Hepatocyte (in vitro differentiated cells): ENCODE measurements at regions not wholly inside any gene's neighbourhood (a gene's known extent, or its start where the extent isn't known, plus 50 kb on each side); places are given as distances from the start of the nearest gene placed in this dataset.

Experiments
- DNase-seq: peaks from one replicate; pipeline ENCODE4 v3.0.0-alpha.2; 2016; ENCODE audit warnings: low spot score
- H2AFZ ChIP-seq: fragments of 200-600 bp; sonication (generic); 2 replicates; pipeline ENCODE4 v1.6.0; 2016; ENCODE audit warnings: antibody characterized with exemption, mild to moderate bottlenecking
- H3K27ac ChIP-seq: fragments of 200-600 bp; sonication (generic); 2 replicates; pipeline ENCODE4 v1.5.1; 2016; ENCODE audit warnings: mild to moderate bottlenecking
- H3K27me3 ChIP-seq: fragments of 200-600 bp; sonication (generic); 2 replicates; pipeline ENCODE4 v1.6.1; 2016
- H3K36me3 ChIP-seq: fragments of 200-600 bp; sonication (generic); replicated peaks from 2 replicates; pipeline ENCODE4 v1.5.1; 2016; ENCODE audit warnings: low read depth; ENCODE audit not compliant: insufficient read depth
- H3K4me1 ChIP-seq: fragments of 200-600 bp; sonication (generic); 2 replicates; pipeline ENCODE4 v1.5.1; 2016; ENCODE audit warnings: mild to moderate bottlenecking, moderate library complexity; ENCODE audit not compliant: insufficient read depth
- H3K4me2 ChIP-seq: fragments of 200-600 bp; sonication (generic); 2 replicates; pipeline ENCODE4 v1.6.0; 2016
- H3K4me3 ChIP-seq: fragments of 200-600 bp; sonication (generic); 2 replicates; pipeline ENCODE4 v1.5.1; 2016; ENCODE audit warnings: mild to moderate bottlenecking
- H3K79me2 ChIP-seq: fragments of 200-600 bp; sonication (generic); 2 replicates; pipeline ENCODE4 v1.6.0; 2017; ENCODE audit warnings: mild to moderate bottlenecking
- H3K9me2 ChIP-seq: fragments of 200-600 bp; sonication (generic); replicated peaks from 2 replicates; pipeline ENCODE4 v1.6.0; 2017; ENCODE audit warnings: mild to moderate bottlenecking; ENCODE audit not compliant: insufficient read depth
- H3K9me3 ChIP-seq: fragments of 200-600 bp; sonication (generic); 2 replicates; pipeline ENCODE4 v1.5.1; 2016; ENCODE audit warnings: low read depth, mild to moderate bottlenecking
- H4K20me1 ChIP-seq: fragments of 200-600 bp; sonication (generic); 2 replicates; pipeline ENCODE4 v1.6.0; 2016; ENCODE audit warnings: mild to moderate bottlenecking; ENCODE audit not compliant: insufficient read depth, poor library complexity, severe bottlenecking
- EZH2 ChIP-seq: fragments of 200-600 bp; sonication (generic); IDR thresholded peaks from 2 replicates; pipeline ENCODE4 v1.6.1; 2016; ENCODE audit warnings: antibody characterized with exemption, mild to moderate bottlenecking, borderline replicate concordance
- EZH2phosphoT487 ChIP-seq: fragments of 200-600 bp; sonication (generic); IDR thresholded peaks from one replicate; pipeline ENCODE4 v1.6.1; 2018; ENCODE audit warnings: antibody characterized with exemption, mild to moderate bottlenecking, low read depth, moderate library complexity; ENCODE audit not compliant: unreplicated experiment, severe bottlenecking
- WGBS: methylation state at CpG from one replicate; pipeline ENCODE4 v1.1.6; 2016; ENCODE audit warnings: low lambda C conversion rate; ENCODE audit errors: missing lambda C conversion rate; 5-methylcytosine and 5-hydroxymethylcytosine counted together
- TF ChIP-seq, protein P1 (sequence below): fragments of 200-600 bp; sonication (generic); IDR thresholded peaks from 2 replicates; pipeline ENCODE4 v1.5.1; 2016; ENCODE audit warnings: antibody characterized with exemption, mild to moderate bottlenecking; ENCODE audit not compliant: poor library complexity

DNA sequence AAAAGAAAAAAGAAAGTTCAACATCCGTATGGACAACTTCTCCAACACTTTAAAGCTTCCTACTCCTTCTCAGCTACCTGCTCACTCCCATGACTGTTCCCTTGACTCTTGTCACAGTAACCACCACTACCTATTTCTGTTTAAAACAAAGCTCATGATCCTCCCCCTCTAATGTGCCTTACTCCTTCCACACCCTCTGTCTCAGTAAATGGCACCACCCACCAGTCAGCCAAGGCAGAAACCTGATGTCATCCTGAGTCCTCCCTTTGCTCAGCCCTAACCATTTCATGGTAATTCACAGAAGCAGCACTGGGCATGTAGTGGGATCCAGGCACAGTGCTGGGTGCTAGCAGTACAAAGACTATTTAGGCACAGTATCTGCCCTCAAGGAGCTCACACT, 63.0 kb upstream of the PPM1J start:
- Histone ChIP-seq H3K36me3 (no peaks in the 10 kb centered on the region), H4K20me1 (no peaks in the 10 kb centered on the region), H2AFZ (no peak overlapping the region), H3K27me3 (no peaks in the 10 kb centered on the region), H3K27ac (no peak overlapping the region), H3K4me2 (no peak overlapping the region), H3K9me2 (no peaks in the 10 kb centered on the region), H3K79me2 (no peaks in the 10 kb centered on the region), H3K4me1 (no peaks in the 10 kb centered on the region), H3K4me3 (no peak overlapping the region), H3K9me3 (no peaks in the 10 kb centered on the region)
- WGBS = 86% methylated on average over 1 of the region's 1 CpG
- DNase-seq = no peak
- no peak for TF ChIP-seq EZH2phosphoT487
- TF ChIP-seq, protein P1, sequence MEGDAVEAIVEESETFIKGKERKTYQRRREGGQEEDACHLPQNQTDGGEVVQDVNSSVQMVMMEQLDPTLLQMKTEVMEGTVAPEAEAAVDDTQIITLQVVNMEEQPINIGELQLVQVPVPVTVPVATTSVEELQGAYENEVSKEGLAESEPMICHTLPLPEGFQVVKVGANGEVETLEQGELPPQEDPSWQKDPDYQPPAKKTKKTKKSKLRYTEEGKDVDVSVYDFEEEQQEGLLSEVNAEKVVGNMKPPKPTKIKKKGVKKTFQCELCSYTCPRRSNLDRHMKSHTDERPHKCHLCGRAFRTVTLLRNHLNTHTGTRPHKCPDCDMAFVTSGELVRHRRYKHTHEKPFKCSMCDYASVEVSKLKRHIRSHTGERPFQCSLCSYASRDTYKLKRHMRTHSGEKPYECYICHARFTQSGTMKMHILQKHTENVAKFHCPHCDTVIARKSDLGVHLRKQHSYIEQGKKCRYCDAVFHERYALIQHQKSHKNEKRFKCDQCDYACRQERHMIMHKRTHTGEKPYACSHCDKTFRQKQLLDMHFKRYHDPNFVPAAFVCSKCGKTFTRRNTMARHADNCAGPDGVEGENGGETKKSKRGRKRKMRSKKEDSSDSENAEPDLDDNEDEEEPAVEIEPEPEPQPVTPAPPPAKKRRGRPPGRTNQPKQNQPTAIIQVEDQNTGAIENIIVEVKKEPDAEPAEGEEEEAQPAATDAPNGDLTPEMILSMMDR = no peak
- TF ChIP-seq EZH2 = no peak

DNA sequence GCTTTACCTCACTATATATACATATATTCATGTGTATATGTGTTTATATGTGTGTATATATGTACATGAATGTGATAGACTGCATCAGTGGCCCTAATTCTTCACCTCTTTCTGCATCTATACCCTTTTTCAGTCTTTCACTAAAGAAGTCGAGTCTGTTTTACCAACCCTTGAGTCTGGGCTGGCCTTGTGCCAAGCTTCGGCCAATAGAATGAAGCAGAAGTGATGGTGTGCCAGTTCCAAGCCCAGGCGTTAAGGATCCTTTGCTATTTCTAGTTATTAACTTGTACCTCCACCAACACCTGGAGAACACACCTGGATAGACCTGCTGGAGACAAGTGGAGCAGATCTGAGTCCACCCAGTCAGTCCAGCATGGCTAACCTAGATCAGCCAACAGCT, 61.6 kb upstream of the PPM1J start:
- Histone ChIP-seq H3K4me2 (no peak overlapping the region), H3K79me2 (no peaks in the 10 kb centered on the region), H2AFZ (no peak overlapping the region), H3K36me3 (no peaks in the 10 kb centered on the region), H4K20me1 (no peaks in the 10 kb centered on the region), H3K9me3 (no peaks in the 10 kb centered on the region), H3K4me1 (no peaks in the 10 kb centered on the region), H3K27me3 (no peaks in the 10 kb centered on the region), H3K4me3 (no peak overlapping the region), H3K27ac (no peak overlapping the region), H3K9me2 (no peaks in the 10 kb centered on the region)
- DNase-seq = no peak
- TF ChIP-seq EZH2 = no peak
- no peak for TF ChIP-seq EZH2phosphoT487
- TF ChIP-seq, protein P1 = no peak
- 90% methylated on average over 3 of the region's 3 CpGs for WGBS

DNA sequence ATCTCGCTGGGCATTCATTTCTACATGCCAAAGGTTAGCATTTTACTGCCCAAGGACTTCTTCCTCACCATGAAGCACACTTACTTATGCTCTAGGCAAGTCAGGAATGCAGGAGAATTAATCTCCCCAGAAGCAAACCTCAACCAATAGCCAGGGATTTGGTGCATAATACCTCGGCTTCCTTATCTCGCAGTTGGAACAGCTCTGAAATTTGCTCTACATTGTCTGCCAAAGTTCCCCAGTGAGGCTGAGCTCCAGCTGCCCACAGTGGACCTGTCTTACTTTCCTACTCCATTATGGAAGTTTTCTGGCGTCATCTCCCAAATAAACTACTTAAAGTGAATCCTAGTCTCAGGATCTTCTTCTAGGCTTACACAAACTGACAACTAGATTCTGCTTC, 57.6 kb upstream of the PPM1J start:
- Histone ChIP-seq H3K27me3 (no peaks in the 10 kb centered on the region), H2AFZ (no peak overlapping the region), H3K79me2 (no peaks in the 10 kb centered on the region), H3K36me3 (no peaks in the 10 kb centered on the region), H3K4me1 (no peaks in the 10 kb centered on the region), H3K27ac (no peak overlapping the region), H3K4me2 (no peak overlapping the region), H3K4me3 (no peak overlapping the region), H4K20me1 (no peaks in the 10 kb centered on the region), H3K9me2 (no peaks in the 10 kb centered on the region), H3K9me3 (no peaks in the 10 kb centered on the region)
- TF ChIP-seq EZH2 (no peak), EZH2phosphoT487 (no peak)
- TF ChIP-seq, protein P1 = no peak
- 69% methylated on average over 4 of the region's 4 CpGs for WGBS
- no peak for DNase-seq

DNA sequence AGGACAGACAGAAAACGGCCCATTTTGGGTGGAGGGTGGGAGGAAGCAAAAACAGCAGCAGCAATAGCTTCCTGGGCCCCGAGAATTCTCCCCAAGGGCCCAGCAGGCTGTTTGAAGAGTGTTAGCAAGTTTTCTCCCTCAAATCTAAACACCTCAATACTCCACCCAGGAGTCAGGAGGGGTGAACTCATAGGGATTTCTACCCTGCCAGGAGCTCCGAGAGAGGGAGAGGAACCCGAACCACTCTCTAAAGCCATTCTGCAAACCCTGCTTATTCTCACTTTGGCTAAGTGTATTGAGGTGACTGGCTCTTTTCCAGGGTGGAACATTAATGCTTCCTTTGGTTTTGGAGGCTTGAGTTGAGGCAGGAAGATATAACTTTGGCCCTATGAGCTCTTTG, 55.6 kb upstream of the PPM1J start:
- Histone ChIP-seq H3K36me3 (no peaks in the 10 kb centered on the region), H3K27ac (no peak overlapping the region), H3K4me2 (no peak overlapping the region), H3K9me3 (no peaks in the 10 kb centered on the region), H3K79me2 (no peaks in the 10 kb centered on the region), H3K4me3 (no peak overlapping the region), H3K9me2 (no peaks in the 10 kb centered on the region), H4K20me1 (no peaks in the 10 kb centered on the region), H3K4me1 (no peaks in the 10 kb centered on the region), H2AFZ (no peak overlapping the region), H3K27me3 (no peaks in the 10 kb centered on the region)
- TF ChIP-seq EZH2phosphoT487 = no peak
- TF ChIP-seq, protein P1 = no peak
- TF ChIP-seq EZH2 = no peak
- DNase-seq = no peak
- WGBS = 54% methylated on average over 4 of the region's 4 CpGs
